ENCODE measurements at regions not wholly inside any gene's neighbourhood (a gene's known extent, or its start where the extent isn't known, plus 50 kb on each side); places are given as distances from the start of the nearest gene placed in this dataset.

DNA sequence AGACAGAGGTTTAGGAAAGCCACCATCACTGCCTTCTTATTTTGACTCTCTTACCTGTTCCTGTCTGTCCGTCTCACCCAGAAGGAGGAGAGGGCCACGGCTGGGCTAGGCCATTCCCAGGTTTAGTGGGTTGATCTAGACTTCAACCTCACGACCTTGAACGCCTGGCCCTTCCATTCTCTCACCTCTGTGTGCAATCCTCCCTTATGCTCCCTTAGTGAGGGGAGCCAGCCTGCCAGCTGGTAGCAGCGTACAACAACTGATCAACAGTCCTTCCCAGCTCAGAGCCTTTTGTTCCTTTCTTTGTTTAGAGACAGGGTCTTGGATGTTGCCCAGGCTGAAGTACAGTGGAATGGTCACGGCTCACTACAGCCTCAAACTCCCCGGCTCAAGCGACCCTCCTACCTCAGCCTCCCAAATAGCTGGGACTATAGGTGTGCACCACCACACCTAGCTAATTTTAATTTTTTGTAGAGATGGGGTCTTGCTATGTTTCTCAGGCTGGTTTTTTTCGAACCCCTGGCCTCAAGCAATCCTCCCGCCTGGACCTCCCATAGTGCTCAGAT, 123.9 kb downstream of the ZNF664 start:
- TF ChIP-seq POLR2G (IDR thresholded peaks at IDR 0.05; ENCODE audit: low read depth, low read length): no peak
- TF ChIP-seq, protein P1, sequence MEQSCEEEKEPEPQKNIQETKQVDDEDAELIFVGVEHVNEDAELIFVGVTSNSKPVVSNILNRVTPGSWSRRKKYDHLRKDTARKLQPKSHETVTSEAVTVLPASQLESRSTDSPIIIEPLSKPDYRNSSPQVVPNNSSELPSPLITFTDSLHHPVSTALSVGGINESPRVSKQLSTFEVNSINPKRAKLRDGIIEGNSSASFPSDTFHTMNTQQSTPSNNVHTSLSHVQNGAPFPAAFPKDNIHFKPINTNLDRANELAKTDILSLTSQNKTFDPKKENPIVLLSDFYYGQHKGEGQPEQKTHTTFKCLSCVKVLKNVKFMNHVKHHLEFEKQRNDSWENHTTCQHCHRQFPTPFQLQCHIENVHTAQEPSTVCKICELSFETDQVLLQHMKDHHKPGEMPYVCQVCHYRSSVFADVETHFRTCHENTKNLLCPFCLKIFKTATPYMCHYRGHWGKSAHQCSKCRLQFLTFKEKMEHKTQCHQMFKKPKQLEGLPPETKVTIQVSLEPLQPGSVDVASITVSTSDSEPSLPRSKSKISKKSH (CRISPR knock-in tag; IDR thresholded peaks at IDR 0.05): no peak
- no peak for TF ChIP-seq CTCF (IDR thresholded peaks at IDR 0.05 in 2 of 3, conservative IDR thresholded peaks at IDR 0.05 in 1 of 3; ENCODE audit: insufficient read depth in 2 of 3, low read depth in 1 of 3, low read length in 3 of 3)
- TF ChIP-seq MYC (IDR thresholded peaks at IDR 0.05; ENCODE audit: low read depth, low read length): no peak
- TF ChIP-seq MYC (CRISPR knock-in tag; IDR thresholded peaks at IDR 0.05; ENCODE audit: borderline replicate concordance, low read depth): no peak
- no peak for TF ChIP-seq CBX3 (IDR thresholded peaks at IDR 0.05; ENCODE audit: borderline replicate concordance in 1 of 2, low read length in 2 of 2)
- no peak for TF ChIP-seq EZH2 (IDR thresholded peaks at IDR 0.05; ENCODE audit: borderline replicate concordance, low read depth, low read length)
- TF ChIP-seq NFYB (IDR thresholded peaks at IDR 0.05; ENCODE audit: extremely low read depth, insufficient read length): no peak
- no peak for TF ChIP-seq MXD1 (CRISPR knock-in tag; IDR thresholded peaks at IDR 0.05; ENCODE audit: borderline replicate concordance, poor library complexity, severe bottlenecking)
- no peak for TF ChIP-seq SMAD1 (IDR thresholded peaks at IDR 0.05; ENCODE audit: low read depth, low read length, partially characterized antibody)
